ENCODE measurements at regions not wholly inside any gene's neighbourhood (a gene's known extent, or its start where the extent isn't known, plus 50 kb on each side); places are given as distances from the start of the nearest gene placed in this dataset.

DNA sequence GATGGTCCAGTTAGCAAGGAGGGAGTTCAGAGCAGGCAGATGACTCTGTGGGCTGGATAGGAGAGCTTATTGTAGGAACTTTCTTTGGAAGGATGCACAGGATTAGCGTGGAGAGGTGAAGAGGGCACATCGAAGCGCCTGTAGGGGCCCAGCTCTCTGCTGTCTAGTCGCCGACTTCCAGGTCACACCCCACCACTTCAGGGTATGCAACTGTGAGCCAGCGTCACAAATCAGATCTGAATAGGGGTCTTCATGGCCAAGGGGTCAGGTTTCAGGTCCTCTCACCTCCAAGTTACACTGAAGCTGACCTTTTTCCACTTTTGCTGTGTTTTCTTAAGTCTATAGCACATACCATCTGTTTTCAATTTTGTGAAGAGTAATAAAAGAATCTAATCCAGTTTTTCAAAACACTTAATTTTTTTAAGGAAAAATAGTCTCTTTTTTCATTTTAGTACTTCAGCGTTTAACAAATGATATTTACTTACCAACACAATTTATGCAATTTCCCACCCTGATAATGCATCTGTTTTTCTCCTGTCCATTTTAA, 364.2 kb upstream of the CLINT1 start:
- H3K27ac ChIP-seq (ENCODE audit: low read depth in 1 of 2, low read length in 1 of 2): no peak overlapping the region
- no peaks in the 10 kb centered on the region for H3K27me3 ChIP-seq (ENCODE audit: control insufficient read depth in 2 of 2, insufficient read depth in 1 of 2, low read length in 1 of 2)
- DNase-seq (ENCODE audit: low read depth in 6 of 9, low spot score in 9 of 9): no peak
- no peak overlapping the region for H3K4me3 ChIP-seq (ENCODE audit: low read length in 2 of 2)
- peaks cover 0 to 2% of the 10 kb centered on the region in 2 donors for H3K36me3 ChIP-seq (ENCODE audit: control insufficient read depth in 2 of 2, insufficient read depth in 2 of 2, low read length in 1 of 2)
- WGBS: 98% methylated on average over 7 of the region's 7 CpGs
- H3K9me3 ChIP-seq (ENCODE audit: control insufficient read depth in 2 of 2, insufficient read depth in 1 of 2, low read length in 1 of 2): no peaks in the 10 kb centered on the region
- H3K4me1 ChIP-seq (ENCODE audit: control insufficient read depth in 2 of 2, insufficient read depth in 2 of 2, low read length in 2 of 2): no peaks in the 10 kb centered on the region

DNA sequence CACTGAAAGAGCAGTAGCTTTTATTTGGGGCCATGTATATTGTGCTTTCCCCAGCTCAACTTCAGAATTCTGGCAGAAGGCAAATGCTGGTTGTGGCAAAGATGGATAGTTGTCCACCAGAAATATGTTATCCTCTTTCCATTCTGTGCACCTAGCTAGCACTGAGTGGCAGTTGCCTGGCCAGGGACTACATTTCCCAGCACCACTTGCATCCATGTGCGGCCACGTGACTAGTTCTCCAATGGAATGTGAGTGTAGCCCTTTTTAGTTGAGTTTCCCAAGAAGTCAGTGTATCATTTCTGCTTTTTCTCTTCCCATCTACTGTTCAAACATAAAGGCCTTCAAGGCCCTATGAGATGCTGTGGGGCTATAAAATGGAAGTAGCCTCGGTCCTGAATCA, 354.0 kb upstream of the CLINT1 start:
- no peaks in the 10 kb centered on the region for H3K27me3 ChIP-seq (ENCODE audit: control insufficient read depth in 2 of 2, insufficient read depth in 1 of 2, low read length in 1 of 2)
- H3K36me3 ChIP-seq (ENCODE audit: control insufficient read depth in 2 of 2, insufficient read depth in 2 of 2, low read length in 1 of 2): no peaks in the 10 kb centered on the region
- no peak for DNase-seq (ENCODE audit: low read depth in 6 of 9, low spot score in 9 of 9)
- H3K9me3 ChIP-seq (ENCODE audit: control insufficient read depth in 2 of 2, insufficient read depth in 1 of 2, low read length in 1 of 2): no peaks in the 10 kb centered on the region
- 95% methylated on average over 3 of the region's 3 CpGs for WGBS
- H3K4me3 ChIP-seq (ENCODE audit: low read length in 2 of 2): no peak overlapping the region
- H3K4me1 ChIP-seq (ENCODE audit: control insufficient read depth in 2 of 2, insufficient read depth in 2 of 2, low read length in 2 of 2): no peaks in the 10 kb centered on the region
- no peak overlapping the region for H3K27ac ChIP-seq (ENCODE audit: low read depth in 1 of 2, low read length in 1 of 2)

DNA sequence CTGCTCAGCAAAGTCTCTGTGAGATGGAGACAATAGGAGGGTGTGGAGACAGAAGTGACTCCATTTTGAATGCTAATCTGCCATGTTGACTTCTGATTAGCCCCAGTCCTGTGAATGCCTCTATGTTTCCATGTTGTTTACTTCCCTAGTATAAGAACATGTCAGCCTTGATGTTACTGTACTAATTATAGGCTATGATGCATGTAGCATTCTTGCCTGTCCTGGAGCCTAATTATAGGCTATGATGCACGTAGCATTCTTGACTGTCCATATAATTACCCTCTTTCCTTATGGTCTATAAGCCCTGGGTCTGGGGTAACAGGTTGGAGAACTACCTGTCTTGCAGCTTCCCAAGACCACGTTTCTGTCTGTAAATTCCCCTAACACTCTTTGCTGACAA, 353.3 kb upstream of the CLINT1 start:
- Histone ChIP-seq H3K9me3 (ENCODE audit: control insufficient read depth in 2 of 2, insufficient read depth in 1 of 2, low read length in 1 of 2) (no peaks in the 10 kb centered on the region), H3K4me3 (ENCODE audit: low read length in 2 of 2) (no peak overlapping the region), H3K36me3 (ENCODE audit: control insufficient read depth in 2 of 2, insufficient read depth in 2 of 2, low read length in 1 of 2) (no peaks in the 10 kb centered on the region), H3K27ac (ENCODE audit: low read depth in 1 of 2, low read length in 1 of 2) (no peak overlapping the region), H3K27me3 (ENCODE audit: control insufficient read depth in 2 of 2, insufficient read depth in 1 of 2, low read length in 1 of 2) (no peaks in the 10 kb centered on the region), H3K4me1 (ENCODE audit: control insufficient read depth in 2 of 2, insufficient read depth in 2 of 2, low read length in 2 of 2) (no peaks in the 10 kb centered on the region)
- no peak for DNase-seq (ENCODE audit: low read depth in 6 of 9, low spot score in 9 of 9)
- 96% methylated on average over 2 of the region's 2 CpGs for WGBS

DNA sequence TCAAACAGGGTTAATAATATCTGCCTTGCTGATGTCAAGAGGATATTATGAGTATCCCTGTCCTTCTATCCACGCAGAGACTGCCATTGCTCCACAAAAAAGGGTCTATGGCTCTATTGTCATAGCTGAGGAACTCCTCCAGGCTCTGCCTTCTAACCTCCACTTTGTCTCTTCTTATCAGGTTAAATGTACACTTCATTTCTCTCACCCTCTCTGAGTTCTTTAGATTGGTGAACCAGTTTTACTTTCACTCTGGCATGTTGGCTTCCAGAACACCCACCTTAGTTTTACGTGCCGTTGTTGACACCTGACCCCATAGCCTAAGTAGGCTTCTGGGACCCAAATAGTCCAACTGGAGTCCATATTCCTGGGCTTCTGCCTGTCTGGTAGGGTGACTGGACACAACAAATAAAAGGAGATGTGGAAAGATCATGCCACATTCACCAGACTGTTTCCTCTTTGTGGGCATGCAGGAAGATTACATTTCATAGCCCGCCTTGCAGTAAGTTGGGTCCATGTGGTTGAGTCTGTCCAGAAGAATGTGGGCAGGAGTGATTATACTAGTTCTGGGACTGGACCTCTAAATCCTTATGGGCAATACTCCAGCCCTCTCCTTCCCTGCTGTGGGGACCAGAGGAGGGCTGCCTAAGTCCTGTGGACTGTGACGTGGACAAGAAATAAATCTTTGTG, 350.4 kb upstream of the CLINT1 start:
- WGBS: 92% methylated on average over 5 of the region's 5 CpGs
- H3K36me3 ChIP-seq (ENCODE audit: control insufficient read depth in 2 of 2, insufficient read depth in 2 of 2, low read length in 1 of 2): no peaks in the 10 kb centered on the region
- H3K4me1 ChIP-seq (ENCODE audit: control insufficient read depth in 2 of 2, insufficient read depth in 2 of 2, low read length in 2 of 2): no peaks in the 10 kb centered on the region
- no peaks in the 10 kb centered on the region for H3K27me3 ChIP-seq (ENCODE audit: control insufficient read depth in 2 of 2, insufficient read depth in 1 of 2, low read length in 1 of 2)
- DNase-seq (ENCODE audit: low read depth in 6 of 9, low spot score in 9 of 9): no peak
- no peak overlapping the region for H3K27ac ChIP-seq (ENCODE audit: low read depth in 1 of 2, low read length in 1 of 2)
- no peaks in the 10 kb centered on the region for H3K9me3 ChIP-seq (ENCODE audit: control insufficient read depth in 2 of 2, insufficient read depth in 1 of 2, low read length in 1 of 2)
- no peak overlapping the region for H3K4me3 ChIP-seq (ENCODE audit: low read length in 2 of 2)

DNA sequence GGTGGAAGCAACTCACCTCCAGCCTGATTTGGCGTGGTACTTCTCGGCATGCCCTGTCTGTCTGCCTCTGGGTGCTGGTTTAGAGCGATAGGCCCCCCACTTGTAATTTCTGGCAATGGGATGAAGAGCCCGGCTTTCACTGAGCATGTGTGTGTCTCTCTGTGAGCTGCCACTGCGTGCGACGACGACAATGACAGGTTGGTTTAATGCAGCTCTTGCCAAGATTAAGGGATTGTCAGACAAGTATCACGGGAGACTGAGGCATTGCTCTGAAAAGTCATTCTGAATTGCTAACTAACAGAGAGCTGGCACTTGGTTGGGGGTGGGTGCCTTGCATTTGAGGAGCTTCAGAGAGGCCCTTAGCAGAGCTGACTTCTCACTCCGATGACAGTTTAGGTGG, 348.8 kb upstream of the CLINT1 start:
- H3K4me1 ChIP-seq (ENCODE audit: control insufficient read depth in 2 of 2, insufficient read depth in 2 of 2, low read length in 2 of 2): no peaks in the 10 kb centered on the region
- 97% methylated on average over 10 of the region's 10 CpGs for WGBS
- H3K36me3 ChIP-seq (ENCODE audit: control insufficient read depth in 2 of 2, insufficient read depth in 2 of 2, low read length in 1 of 2): no peaks in the 10 kb centered on the region
- no peak for DNase-seq (ENCODE audit: low read depth in 6 of 9, low spot score in 9 of 9)
- H3K27ac ChIP-seq (ENCODE audit: low read depth in 1 of 2, low read length in 1 of 2): no peak overlapping the region
- no peaks in the 10 kb centered on the region for H3K9me3 ChIP-seq (ENCODE audit: control insufficient read depth in 2 of 2, insufficient read depth in 1 of 2, low read length in 1 of 2)
- no peak overlapping the region for H3K4me3 ChIP-seq (ENCODE audit: low read length in 2 of 2)
- no peaks in the 10 kb centered on the region for H3K27me3 ChIP-seq (ENCODE audit: control insufficient read depth in 2 of 2, insufficient read depth in 1 of 2, low read length in 1 of 2)

DNA sequence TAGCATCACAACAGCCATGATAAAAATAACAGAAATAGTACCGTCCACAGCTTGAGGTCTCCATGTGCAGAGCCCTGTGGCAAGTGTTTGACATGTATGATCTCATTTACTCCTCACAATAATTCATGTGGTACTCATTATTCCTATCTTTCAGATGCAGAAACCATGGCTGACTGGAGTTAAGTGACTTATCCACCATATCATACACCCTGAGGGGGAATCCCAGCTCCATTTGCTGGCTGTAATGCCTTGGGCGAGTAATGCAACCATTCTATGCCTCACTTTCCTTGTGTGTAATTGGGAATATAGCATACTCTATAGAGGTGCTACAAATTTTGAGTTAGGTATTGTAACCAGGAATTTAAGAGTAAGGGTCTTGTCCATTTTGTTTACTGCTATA, 347.0 kb upstream of the CLINT1 start:
- H3K27me3 ChIP-seq (ENCODE audit: control insufficient read depth in 2 of 2, insufficient read depth in 1 of 2, low read length in 1 of 2): no peaks in the 10 kb centered on the region
- no peaks in the 10 kb centered on the region for H3K9me3 ChIP-seq (ENCODE audit: control insufficient read depth in 2 of 2, insufficient read depth in 1 of 2, low read length in 1 of 2)
- no peak overlapping the region for H3K27ac ChIP-seq (ENCODE audit: low read depth in 1 of 2, low read length in 1 of 2)
- no peak overlapping the region for H3K4me3 ChIP-seq (ENCODE audit: low read length in 2 of 2)
- H3K36me3 ChIP-seq (ENCODE audit: control insufficient read depth in 2 of 2, insufficient read depth in 2 of 2, low read length in 1 of 2): no peaks in the 10 kb centered on the region
- no peak for DNase-seq (ENCODE audit: low read depth in 6 of 9, low spot score in 9 of 9)
- H3K4me1 ChIP-seq (ENCODE audit: control insufficient read depth in 2 of 2, insufficient read depth in 2 of 2, low read length in 2 of 2): no peaks in the 10 kb centered on the region
- 99% methylated on average over 2 of the region's 2 CpGs for WGBS

DNA sequence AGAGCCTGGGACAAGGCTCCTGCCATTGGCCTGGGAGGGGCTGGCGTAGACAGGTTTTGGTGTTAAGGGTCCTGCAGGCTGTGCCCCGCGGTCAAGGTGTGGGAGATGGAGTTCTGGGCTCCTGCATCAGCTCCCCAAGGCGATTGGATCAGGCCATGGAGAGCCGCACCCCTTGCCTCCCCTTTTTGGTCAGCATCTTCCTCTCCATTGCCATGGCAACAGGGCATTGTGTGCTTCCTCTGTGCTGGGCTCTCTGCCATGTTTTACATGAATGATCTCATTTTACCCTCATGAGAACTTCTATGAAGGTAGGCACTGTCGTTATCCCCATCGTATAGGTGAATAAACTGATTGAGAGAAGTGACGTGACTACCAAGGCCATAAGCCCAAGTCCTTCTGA, 344.3 kb upstream of the CLINT1 start:
- Histone ChIP-seq H3K36me3 (ENCODE audit: control insufficient read depth in 2 of 2, insufficient read depth in 2 of 2, low read length in 1 of 2) (no peaks in the 10 kb centered on the region), H3K4me3 (ENCODE audit: low read length in 2 of 2) (no peak overlapping the region), H3K27ac (ENCODE audit: low read depth in 1 of 2, low read length in 1 of 2) (no peak overlapping the region), H3K27me3 (ENCODE audit: control insufficient read depth in 2 of 2, insufficient read depth in 1 of 2, low read length in 1 of 2) (no peaks in the 10 kb centered on the region), H3K9me3 (ENCODE audit: control insufficient read depth in 2 of 2, insufficient read depth in 1 of 2, low read length in 1 of 2) (no peaks in the 10 kb centered on the region), H3K4me1 (ENCODE audit: control insufficient read depth in 2 of 2, insufficient read depth in 2 of 2, low read length in 2 of 2) (peaks cover 0 to 6% of the 10 kb centered on the region in 2 donors)
- no peak for DNase-seq (ENCODE audit: low read depth in 6 of 9, low spot score in 9 of 9)
- 95% methylated on average over 8 of the region's 8 CpGs for WGBS

DNA sequence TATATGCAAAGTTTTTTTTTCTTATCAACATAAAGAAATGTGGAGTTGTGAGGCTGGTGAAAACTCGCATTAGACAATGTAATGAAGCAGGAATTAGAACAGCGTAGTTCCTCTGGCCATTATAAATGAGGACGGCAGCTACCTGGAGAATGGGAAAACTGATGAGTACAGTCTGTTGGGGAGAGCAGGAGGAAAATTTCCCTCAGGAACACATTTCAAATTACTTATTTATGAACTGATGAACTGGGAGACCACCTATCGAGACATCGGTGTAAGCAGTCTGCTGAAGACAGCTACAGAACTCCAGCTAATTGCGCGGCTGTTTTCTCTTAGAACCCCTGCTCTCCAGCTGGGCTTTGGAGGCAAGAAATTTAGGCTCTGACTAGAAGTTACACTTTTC, 343.9 kb upstream of the CLINT1 start:
- peaks cover 0 to 10% of the 10 kb centered on the region in 2 donors for H3K4me1 ChIP-seq (ENCODE audit: control insufficient read depth in 2 of 2, insufficient read depth in 2 of 2, low read length in 2 of 2)
- no peak overlapping the region for H3K4me3 ChIP-seq (ENCODE audit: low read length in 2 of 2)
- DNase-seq (ENCODE audit: low read depth in 6 of 9, low spot score in 9 of 9): no peak
- H3K27me3 ChIP-seq (ENCODE audit: control insufficient read depth in 2 of 2, insufficient read depth in 1 of 2, low read length in 1 of 2): no peaks in the 10 kb centered on the region
- H3K27ac ChIP-seq (ENCODE audit: low read depth in 1 of 2, low read length in 1 of 2): no peak overlapping the region
- no peaks in the 10 kb centered on the region for H3K36me3 ChIP-seq (ENCODE audit: control insufficient read depth in 2 of 2, insufficient read depth in 2 of 2, low read length in 1 of 2)
- 81% methylated on average over 7 of the region's 7 CpGs for WGBS
- no peaks in the 10 kb centered on the region for H3K9me3 ChIP-seq (ENCODE audit: control insufficient read depth in 2 of 2, insufficient read depth in 1 of 2, low read length in 1 of 2)

DNA sequence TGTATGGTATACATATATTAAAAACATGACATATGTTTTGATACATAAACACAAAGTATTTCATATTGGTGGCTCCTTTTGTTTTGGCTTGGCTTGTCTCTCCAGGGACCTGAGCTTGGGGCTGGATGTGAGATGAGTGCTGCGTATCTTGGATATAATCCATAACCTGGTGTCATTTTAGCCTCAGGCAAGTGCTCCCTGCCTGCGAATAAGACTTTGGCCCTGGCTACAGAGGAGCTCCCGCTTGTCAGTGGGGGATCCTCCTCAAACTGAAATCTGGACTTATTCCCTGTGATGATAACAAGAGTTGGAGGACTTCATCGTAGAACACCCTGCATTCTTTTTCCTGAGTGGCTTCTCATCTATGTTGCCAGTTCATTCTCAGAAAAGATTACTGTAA, 341.7 kb upstream of the CLINT1 start:
- peaks cover 0 to 15% of the 10 kb centered on the region in 2 donors for H3K4me1 ChIP-seq (ENCODE audit: control insufficient read depth in 2 of 2, insufficient read depth in 2 of 2, low read length in 2 of 2)
- H3K27ac ChIP-seq (ENCODE audit: low read depth in 1 of 2, low read length in 1 of 2): no peak overlapping the region
- H3K36me3 ChIP-seq (ENCODE audit: control insufficient read depth in 2 of 2, insufficient read depth in 2 of 2, low read length in 1 of 2): no peaks in the 10 kb centered on the region
- H3K4me3 ChIP-seq (ENCODE audit: low read length in 2 of 2): no peak overlapping the region
- no peaks in the 10 kb centered on the region for H3K27me3 ChIP-seq (ENCODE audit: control insufficient read depth in 2 of 2, insufficient read depth in 1 of 2, low read length in 1 of 2)
- DNase-seq (ENCODE audit: low read depth in 6 of 9, low spot score in 9 of 9): no peak
- H3K9me3 ChIP-seq (ENCODE audit: control insufficient read depth in 2 of 2, insufficient read depth in 1 of 2, low read length in 1 of 2): no peaks in the 10 kb centered on the region
- WGBS: 93% methylated on average over 4 of the region's 4 CpGs
